GM04504 (cell line): ENCODE measurements at regions not wholly inside any gene's neighbourhood (a gene's known extent, or its start where the extent isn't known, plus 50 kb on each side); places are given as distances from the start of the nearest gene placed in this dataset.
"Not testable (repeated sequence)": the region's sequence is repeated elsewhere in the genome, so short reads cannot be mapped to it uniquely, and the experiment has no call there.

ENCODE experiments used
- DNase-seq: peaks from one replicate; pipeline ENCODE4 v3.0.0-alpha.2; 2012; ENCODE audit warnings: low read depth

GRCh38 chr4:67038228-67038566, 507.1 kb downstream of the CENPC start:
- DNase-seq, result no peak

- no peak for DNase-seq
Observed at GRCh38 chr4:67037504-67038227, 507.6 kb downstream of the CENPC start.

- DNase-seq, result no peak
Observed at GRCh38 chr4:67036791-67037190, 508.5 kb downstream of the CENPC start.

DNA sequence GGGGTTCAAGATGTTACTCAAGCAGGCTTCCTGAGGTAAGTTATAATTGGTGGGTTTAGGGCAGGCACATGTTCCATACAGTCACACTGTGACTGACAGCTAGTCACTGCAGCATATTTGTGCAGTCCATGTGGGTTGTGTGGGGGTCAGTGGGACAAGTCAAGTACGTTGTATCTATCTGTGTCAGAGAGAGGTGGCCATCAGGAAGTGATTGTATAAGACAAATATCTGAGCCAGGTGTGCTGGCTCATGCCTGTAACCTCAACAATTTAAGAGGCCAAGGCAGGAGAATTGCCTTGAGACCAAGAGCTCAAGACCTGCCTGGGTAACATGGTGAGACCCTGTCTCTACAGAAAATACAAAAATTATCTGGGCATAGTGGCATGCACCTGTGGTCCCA, 509.3 kb downstream of the CENPC start:
- no peak for DNase-seq

DNA sequence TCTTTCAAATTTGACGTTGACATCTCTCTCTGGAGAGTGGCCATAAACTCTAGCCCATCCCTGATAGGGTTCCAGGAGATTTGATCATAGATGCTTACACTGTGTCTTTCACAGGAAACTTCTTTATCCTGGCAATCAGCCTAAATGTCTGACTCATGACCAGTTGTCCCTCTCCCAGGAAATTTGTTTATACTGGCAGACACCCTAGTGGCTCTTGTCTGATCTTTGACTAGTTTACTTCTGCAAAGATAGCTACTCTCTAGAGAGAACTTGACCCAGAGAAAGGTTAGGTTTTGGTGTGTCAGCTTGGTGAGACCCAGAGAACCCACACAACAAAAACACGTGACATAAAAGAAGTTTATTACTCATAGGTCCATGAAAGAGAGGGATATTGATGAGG, 509.8 kb downstream of the CENPC start:
- no peak for DNase-seq

DNA sequence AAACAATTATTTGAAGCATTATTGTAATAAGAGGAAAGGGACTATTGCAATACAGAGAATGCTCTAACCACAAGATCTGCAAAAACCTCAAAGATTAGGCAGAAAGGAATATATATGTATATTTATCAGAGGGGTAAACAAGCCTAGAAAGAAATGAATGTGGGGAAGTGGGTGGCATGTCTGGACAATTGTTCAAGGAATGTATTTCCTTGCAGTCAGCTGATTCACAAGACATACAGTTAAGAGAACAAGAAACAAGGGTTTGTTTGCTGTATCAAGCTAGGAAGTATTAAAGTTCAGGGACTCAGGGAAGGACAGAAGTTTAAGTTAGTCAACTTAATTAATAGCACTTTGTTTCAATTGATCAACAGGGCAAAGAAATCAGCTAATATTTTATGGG, 514.7 kb downstream of the CENPC start:
- DNase-seq, result no peak

- DNase-seq, result no peak
Observed at GRCh38 chr4:67020438-67020797, 524.9 kb downstream of the CENPC start.

DNA sequence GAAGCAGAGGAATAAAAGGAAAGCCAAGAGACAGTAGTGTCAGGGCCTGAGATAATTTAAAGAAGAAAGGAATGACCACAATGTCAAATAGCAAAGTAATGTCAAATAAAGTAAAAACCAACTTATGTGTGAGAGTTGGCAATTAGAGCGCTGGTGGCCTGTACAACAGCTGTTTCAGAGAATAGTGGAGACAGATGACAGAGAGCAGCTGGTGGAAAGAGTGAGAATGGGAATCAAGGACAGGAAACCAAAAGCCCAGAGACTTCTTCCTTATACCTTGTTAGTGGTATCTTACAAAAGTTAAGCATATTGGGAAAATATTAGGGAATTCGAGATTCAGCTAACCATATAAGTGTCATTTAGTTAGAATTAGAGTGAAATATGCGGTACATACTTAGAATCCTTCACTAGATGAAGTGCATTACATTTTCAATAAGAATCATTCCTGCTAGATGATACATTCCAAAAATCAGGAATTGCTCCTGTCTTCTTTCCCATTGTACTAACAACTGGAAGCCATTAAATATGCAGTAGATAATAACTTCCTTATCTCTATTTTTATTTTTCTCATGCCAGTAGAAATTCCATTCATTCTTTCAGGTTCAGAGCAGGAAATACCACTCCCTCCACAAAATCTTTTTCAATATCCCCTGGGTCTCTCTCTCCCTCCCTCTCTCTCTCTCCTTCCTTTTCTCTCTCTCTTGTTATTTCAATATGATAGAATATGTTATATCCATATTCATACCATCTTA, 525.4 kb downstream of the CENPC start:
- no peak for DNase-seq

GRCh38 chr4:67014592-67014991, 530.7 kb downstream of the CENPC start:
- DNase-seq, result no peak

GRCh38 chr4:67006791-67007190, 538.5 kb downstream of the CENPC start:
- no peak for DNase-seq

DNA sequence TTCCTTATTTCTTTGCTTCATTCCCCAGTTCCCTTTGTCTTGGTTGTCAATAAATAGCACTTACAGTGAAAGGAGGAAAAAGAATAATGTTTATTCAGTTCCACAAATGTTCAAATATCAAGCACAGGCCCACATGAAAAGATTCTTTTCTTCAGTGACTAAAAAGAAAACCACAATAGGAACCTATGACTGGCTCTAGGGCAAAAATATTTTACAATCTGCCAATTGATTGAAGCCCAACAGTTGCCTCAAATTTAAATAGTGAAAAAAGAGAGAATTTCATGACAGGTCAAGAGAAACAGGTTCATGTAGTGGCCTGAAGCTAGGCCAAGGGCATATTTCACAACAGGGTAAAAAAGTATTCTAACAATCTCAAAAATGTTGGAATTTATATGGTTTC, 553.8 kb downstream of the CENPC start:
- no peak for DNase-seq

- no peak for DNase-seq
Observed at GRCh38 chr4:66974665-66975064, 570.6 kb downstream of the CENPC start.

DNA sequence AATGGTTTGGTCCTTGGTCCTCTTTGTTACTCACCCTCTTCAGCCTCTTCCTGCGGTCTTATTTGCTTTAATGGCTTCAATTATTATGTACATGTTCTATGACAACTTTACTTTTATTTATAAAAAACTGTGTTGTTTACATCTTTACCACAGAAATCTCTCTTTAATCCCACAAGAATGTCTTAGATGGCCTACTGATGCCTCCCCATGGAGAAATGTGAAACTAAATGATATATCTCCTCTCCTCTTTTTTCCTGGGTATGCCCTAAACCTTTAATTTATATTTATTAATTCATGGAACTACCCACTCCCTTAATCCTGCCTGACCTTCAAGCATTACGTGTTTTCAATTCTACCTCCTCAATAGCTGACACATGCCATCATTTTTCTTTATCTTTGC, 573.2 kb downstream of the CENPC start:
- no peak for DNase-seq

GRCh38 chr4:66964467-66964866, 580.8 kb downstream of the CENPC start:
- no peak for DNase-seq

- DNase-seq, result no peak
Observed at GRCh38 chr4:66963084-66963483, 582.2 kb downstream of the CENPC start.

- no peak for DNase-seq
Observed at GRCh38 chr4:66959207-66959606, 586.1 kb downstream of the CENPC start.

GRCh38 chr4:66956852-66957251, 588.5 kb downstream of the CENPC start:
- DNase-seq, result no peak

DNA sequence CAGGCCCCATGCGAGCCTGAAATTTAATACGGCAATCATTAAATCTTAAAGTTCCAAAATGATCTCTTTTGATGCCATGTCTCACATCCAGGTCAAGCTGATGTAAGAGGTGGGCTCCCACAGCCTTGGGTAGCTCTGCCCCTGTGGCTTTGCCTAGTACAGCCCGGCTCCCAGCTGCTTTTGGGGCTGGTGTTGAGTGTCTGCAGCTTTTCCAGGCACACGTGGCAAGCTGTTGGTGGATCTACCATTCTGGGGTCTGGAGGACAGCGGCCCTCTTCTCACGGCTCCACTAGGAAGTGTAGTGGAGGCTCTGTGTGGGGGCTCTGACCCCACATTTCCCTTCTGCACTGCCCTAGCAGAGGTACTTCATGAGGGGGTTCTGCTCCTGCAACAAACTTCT, 588.9 kb downstream of the CENPC start:
- DNase-seq, result no peak

DNA sequence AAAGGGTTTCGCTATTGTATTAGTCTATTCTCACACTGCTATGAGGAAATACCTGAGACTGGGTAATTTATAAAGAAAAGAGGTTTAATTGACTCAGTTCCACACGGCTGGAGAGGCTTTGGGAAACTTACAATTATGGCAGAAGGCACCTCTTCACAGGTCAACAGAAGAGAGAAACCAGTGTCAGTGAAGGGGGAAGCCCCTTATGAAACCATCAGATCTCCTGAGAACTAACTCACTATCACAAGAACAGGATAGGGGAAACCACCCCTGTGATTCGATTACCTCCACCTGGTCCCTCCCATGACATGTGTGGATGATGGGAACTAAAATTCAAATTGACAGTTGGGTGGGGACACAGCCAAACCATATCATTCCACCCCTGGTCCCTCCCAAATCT, 589.5 kb downstream of the CENPC start:
- no peak for DNase-seq

- DNase-seq, result no peak
Observed at GRCh38 chr4:66949419-66949818, 595.9 kb downstream of the CENPC start.

- no peak for DNase-seq
Observed at GRCh38 chr4:66946761-66947160, 598.5 kb downstream of the CENPC start.

DNA sequence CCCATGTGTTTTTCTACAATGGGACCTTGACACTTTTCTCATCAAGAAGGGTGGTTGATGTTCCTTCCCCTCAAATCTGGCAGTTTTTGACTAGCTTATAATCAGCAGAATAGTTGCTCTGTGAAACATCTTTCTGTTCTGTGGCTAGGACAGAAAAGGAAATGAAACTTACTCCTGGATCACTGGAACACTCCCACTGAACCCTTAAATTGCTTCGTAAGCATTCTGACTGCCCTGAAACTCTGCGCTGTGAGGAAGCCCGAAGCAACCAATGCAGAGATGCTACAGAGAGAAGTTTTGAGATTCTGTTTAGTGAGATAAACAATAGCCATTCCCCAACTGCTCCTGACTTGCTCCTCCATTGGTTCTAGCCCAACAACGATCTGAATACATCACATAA, 602.2 kb downstream of the CENPC start:
- DNase-seq, result no peak

GRCh38 chr4:66931981-66932380, 613.3 kb downstream of the CENPC start:
- not testable (repeated sequence) for DNase-seq

- DNase-seq, result no peak
Observed at GRCh38 chr4:66930206-66930605, 615.1 kb downstream of the CENPC start.
